ENCODE measurements at regions not wholly inside any gene's neighbourhood (a gene's known extent, or its start where the extent isn't known, plus 50 kb on each side); places are given as distances from the start of the nearest gene placed in this dataset.

- H3K4me3 ChIP-seq (ENCODE audit: low read depth, low read length): no peak overlapping the region
- TF ChIP-seq CTCF (IDR thresholded peaks at IDR 0.05; ENCODE audit: insufficient read depth, low read length): no peak
- peak; percentile 20 for DNase-seq (ENCODE audit: low read depth)
These were observed 54.5 kb upstream of the ARL14 start for GRCh38 chr3:160622263-160623045.

- peak; percentile 5 for DNase-seq (ENCODE audit: low read depth)
- H3K4me3 ChIP-seq (ENCODE audit: low read depth, low read length): no peak overlapping the region
- TF ChIP-seq CTCF (IDR thresholded peaks at IDR 0.05; ENCODE audit: insufficient read depth, low read length): no peak
These were observed 53.5 kb upstream of the KPNA4 start for GRCh38 chr3:160618878-160619277.

GRCh38 chr3:160618363-160618762, 53.0 kb upstream of the KPNA4 start:
- no peak for TF ChIP-seq CTCF (IDR thresholded peaks at IDR 0.05; ENCODE audit: insufficient read depth, low read length)
- no peak overlapping the region for H3K4me3 ChIP-seq (ENCODE audit: low read depth, low read length)
- no peak for DNase-seq (ENCODE audit: low read depth)

GRCh38 chr3:160617636-160618035, 52.3 kb upstream of the KPNA4 start:
- peak; percentile 2 for TF ChIP-seq CTCF (IDR thresholded peaks at IDR 0.05; ENCODE audit: insufficient read depth, low read length)

GRCh38 chr3:160616716-160617115, 51.3 kb upstream of the KPNA4 start:
- no peak overlapping the region for H3K4me3 ChIP-seq (ENCODE audit: low read depth, low read length)
- no peak for TF ChIP-seq CTCF (IDR thresholded peaks at IDR 0.05; ENCODE audit: insufficient read depth, low read length)
- peak; percentile 73 for DNase-seq (ENCODE audit: low read depth)

More at GRCh38 chr3:160617636-160618035, 52.3 kb upstream of the KPNA4 start:
- no peak overlapping the region for H3K4me3 ChIP-seq (ENCODE audit: low read depth, low read length)
- DNase-seq (ENCODE audit: low read depth): no peak

GRCh38 chr3:160616311-160616710, 50.9 kb upstream of the KPNA4 start:
- H3K4me3 ChIP-seq (ENCODE audit: low read depth, low read length): no peak overlapping the region
- no peak for DNase-seq (ENCODE audit: low read depth)
- TF ChIP-seq CTCF (IDR thresholded peaks at IDR 0.05; ENCODE audit: insufficient read depth, low read length): no peak

All from fibroblast of the aortic adventitia (primary cell).